Fibroblast of mammary gland (primary cell): ENCODE measurements at regions not wholly inside any gene's neighbourhood (a gene's known extent, or its start where the extent isn't known, plus 50 kb on each side); places are given as distances from the start of the nearest gene placed in this dataset.
A peak's percentile ranks its signal among the peaks of the same experiment; 100 is the strongest.

Source experiments
- DNase-seq: peaks from one replicate; pipeline ENCODE4 v3.0.0-alpha.2; 2010; ENCODE audit warnings: low read depth
- H3K4me3 ChIP-seq: 2 replicates; pipeline ENCODE4 v1.5.1; 2011; ENCODE audit warnings: low read depth, mild to moderate bottlenecking, low read length, moderate library complexity; ENCODE audit not compliant: control insufficient read depth
- CTCF ChIP-seq: conservative IDR thresholded peaks from 2 replicates; pipeline ENCODE4 v1.5.1; 2011; ENCODE audit warnings: low read depth, low read length, inconsistent platforms; ENCODE audit not compliant: control insufficient read depth, insufficient read depth

GRCh38 chr14:29451941-29452340, 475.7 kb downstream of the PRKD1 start:
- H3K4me3 ChIP-seq: no peak overlapping the region
- no peak for TF ChIP-seq CTCF
- DNase-seq: no peak

- TF ChIP-seq CTCF: no peak
- DNase-seq: no peak
- H3K4me3 ChIP-seq: no peak overlapping the region
These were observed 474.6 kb downstream of the PRKD1 start for GRCh38 chr14:29453045-29453444.

GRCh38 chr14:29454026-29454693, 473.5 kb downstream of the PRKD1 start:
- H3K4me3 ChIP-seq: no peak overlapping the region
- no peak for TF ChIP-seq CTCF
- peak; percentile 48 for DNase-seq

GRCh38 chr14:29458547-29458946, 469.1 kb downstream of the PRKD1 start:
- DNase-seq: no peak
- H3K4me3 ChIP-seq: no peak overlapping the region
- no peak for TF ChIP-seq CTCF

GRCh38 chr14:29459531-29459930, 468.1 kb downstream of the PRKD1 start:
- DNase-seq: no peak
- TF ChIP-seq CTCF: no peak
- H3K4me3 ChIP-seq: no peak overlapping the region

- H3K4me3 ChIP-seq: no peak overlapping the region
- no peak for DNase-seq
- TF ChIP-seq CTCF: no peak
These were observed 467.6 kb downstream of the PRKD1 start for GRCh38 chr14:29459969-29460560.
